ENCODE measurements at regions not wholly inside any gene's neighbourhood (a gene's known extent, or its start where the extent isn't known, plus 50 kb on each side); places are given as distances from the start of the nearest gene placed in this dataset.

GRCh38 chr9:82677086-82677485 is 385.9 kb downstream of the RASEF start:
- Histone ChIP-seq H3K36me3 (no peaks in the 10 kb centered on the region), H3K9me3 (no peaks in the 10 kb centered on the region), H3K4me1 (no peaks in the 10 kb centered on the region), H3K4me3 (no peak overlapping the region), H3K27me3 (no peaks in the 10 kb centered on the region), H3K27ac (no peak overlapping the region)
- DNase-seq = no peak
- WGBS, 2 donors (ENCODE audit: low coverage in 1 of 2) = 70 to 72% methylated on average over 1 of the region's 1 CpG
- in situ Hi-C loops (cut with MboI; ENCODE audit: low pct_ligation_motif_present in 1 of 4, low pct_unique_long_range_greater_than_20kb in 1 of 4, low sequenced_read_pairs in 3 of 4) = no loop called here
- intact Hi-C loops (cut with DNase I; ENCODE audit: low total_unique reads) = no loop called here
- TF ChIP-seq, protein P1, sequence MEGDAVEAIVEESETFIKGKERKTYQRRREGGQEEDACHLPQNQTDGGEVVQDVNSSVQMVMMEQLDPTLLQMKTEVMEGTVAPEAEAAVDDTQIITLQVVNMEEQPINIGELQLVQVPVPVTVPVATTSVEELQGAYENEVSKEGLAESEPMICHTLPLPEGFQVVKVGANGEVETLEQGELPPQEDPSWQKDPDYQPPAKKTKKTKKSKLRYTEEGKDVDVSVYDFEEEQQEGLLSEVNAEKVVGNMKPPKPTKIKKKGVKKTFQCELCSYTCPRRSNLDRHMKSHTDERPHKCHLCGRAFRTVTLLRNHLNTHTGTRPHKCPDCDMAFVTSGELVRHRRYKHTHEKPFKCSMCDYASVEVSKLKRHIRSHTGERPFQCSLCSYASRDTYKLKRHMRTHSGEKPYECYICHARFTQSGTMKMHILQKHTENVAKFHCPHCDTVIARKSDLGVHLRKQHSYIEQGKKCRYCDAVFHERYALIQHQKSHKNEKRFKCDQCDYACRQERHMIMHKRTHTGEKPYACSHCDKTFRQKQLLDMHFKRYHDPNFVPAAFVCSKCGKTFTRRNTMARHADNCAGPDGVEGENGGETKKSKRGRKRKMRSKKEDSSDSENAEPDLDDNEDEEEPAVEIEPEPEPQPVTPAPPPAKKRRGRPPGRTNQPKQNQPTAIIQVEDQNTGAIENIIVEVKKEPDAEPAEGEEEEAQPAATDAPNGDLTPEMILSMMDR (IDR thresholded peaks at IDR 0.05) = no peak
- TF ChIP-seq POLR2AphosphoS5 (IDR thresholded peaks at IDR 0.05) (no peak), EP300 (IDR thresholded peaks at IDR 0.05; ENCODE audit: low read depth) (no peak), POLR2A (IDR thresholded peaks at IDR 0.05) (no peak)

DNA sequence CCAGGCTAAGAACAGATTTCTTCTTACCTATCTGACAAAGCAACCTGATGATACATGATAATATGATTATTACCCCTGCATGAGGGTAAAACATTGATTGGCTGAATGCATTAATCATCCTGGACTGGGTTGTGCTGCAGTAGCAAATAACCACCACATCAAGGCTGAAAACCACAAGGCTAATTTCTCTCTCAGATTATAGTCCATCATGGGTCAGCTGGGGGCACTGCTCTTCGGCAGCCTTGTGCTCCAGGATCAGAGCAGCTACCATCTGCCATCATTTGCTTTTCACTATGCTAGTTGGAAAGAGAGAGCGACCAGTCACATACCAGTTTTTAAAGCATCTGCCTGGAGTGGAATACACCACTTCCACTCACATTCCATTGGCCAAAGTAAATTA is 383.5 kb downstream of the RASEF start:
- intact Hi-C loops (cut with DNase I; ENCODE audit: low total_unique reads) (no loop called here), in situ Hi-C loops (cut with MboI; ENCODE audit: low pct_ligation_motif_present in 1 of 4, low pct_unique_long_range_greater_than_20kb in 1 of 4, low sequenced_read_pairs in 3 of 4) (no loop called here)
- no peaks in the 10 kb centered on the region for H3K4me1 ChIP-seq
- no peaks in the 10 kb centered on the region for H3K36me3 ChIP-seq
- no peaks in the 10 kb centered on the region for H3K9me3 ChIP-seq
- no peaks in the 10 kb centered on the region for H3K27me3 ChIP-seq
- no peak overlapping the region for H3K27ac ChIP-seq
- WGBS, 2 donors (ENCODE audit: low coverage in 1 of 2) = 80% methylated on average over 2 of the region's 2 CpGs; no CpG with 5 or more reads in 1 of the 2 donors
- H3K4me3 ChIP-seq = no peak overlapping the region
- TF ChIP-seq, protein P1 (IDR thresholded peaks at IDR 0.05) = no peak
- TF ChIP-seq POLR2A (IDR thresholded peaks at IDR 0.05) (no peak), EP300 (IDR thresholded peaks at IDR 0.05; ENCODE audit: low read depth) (no peak), POLR2AphosphoS5 (IDR thresholded peaks at IDR 0.05) (no peak)
- DNase-seq = no peak

DNA sequence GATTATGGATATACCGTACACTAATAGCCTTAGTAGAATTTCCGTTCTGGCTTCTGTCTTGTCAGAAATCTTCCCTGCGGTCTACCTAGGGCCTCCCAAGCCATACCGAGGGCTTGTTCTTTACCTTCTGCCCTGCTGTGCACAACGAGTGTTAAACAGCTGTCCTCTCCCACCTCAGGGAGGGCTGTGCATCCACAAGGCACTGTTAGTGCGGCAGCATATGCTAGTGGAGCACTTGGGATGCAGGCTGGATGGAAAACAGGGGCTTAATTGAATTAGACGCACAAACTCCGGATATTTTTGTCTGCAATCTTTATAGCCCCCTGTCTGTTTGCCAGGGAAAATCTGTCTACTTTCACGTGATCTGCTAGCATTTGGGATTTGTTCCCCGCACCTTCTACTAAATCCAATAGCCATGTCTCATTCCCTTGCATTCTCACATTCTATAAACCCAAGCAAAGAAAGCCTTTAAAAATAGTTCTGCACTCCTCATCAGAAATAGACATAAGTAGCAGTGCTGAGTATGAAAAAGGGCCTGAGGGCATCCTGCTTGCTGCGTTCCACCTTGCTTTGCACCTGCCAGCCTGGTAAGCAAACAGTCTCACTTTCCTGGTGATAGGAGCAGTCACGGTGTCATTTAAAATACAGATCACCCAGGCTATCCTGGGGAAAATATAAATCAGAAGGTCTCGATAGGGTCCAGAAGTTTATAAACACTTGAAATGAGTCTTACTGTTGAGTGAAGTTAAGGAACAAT is 382.6 kb downstream of the RASEF start:
- in situ Hi-C loops (cut with MboI; ENCODE audit: low pct_ligation_motif_present in 1 of 4, low pct_unique_long_range_greater_than_20kb in 1 of 4, low sequenced_read_pairs in 3 of 4) (no loop called here), intact Hi-C loops (cut with DNase I; ENCODE audit: low total_unique reads) (no loop called here)
- Histone ChIP-seq H3K9me3 (no peaks in the 10 kb centered on the region), H3K27ac (no peak overlapping the region), H3K4me1 (no peaks in the 10 kb centered on the region), H3K4me3 (no peak overlapping the region), H3K36me3 (no peaks in the 10 kb centered on the region), H3K27me3 (no peaks in the 10 kb centered on the region)
- no peak for TF ChIP-seq POLR2AphosphoS5 (IDR thresholded peaks at IDR 0.05)
- TF ChIP-seq EP300 (IDR thresholded peaks at IDR 0.05; ENCODE audit: low read depth) = no peak
- TF ChIP-seq, protein P1 (IDR thresholded peaks at IDR 0.05) = no peak
- no peak for TF ChIP-seq POLR2A (IDR thresholded peaks at IDR 0.05)
- WGBS, 2 donors (ENCODE audit: low coverage in 1 of 2) = 58 to 65% methylated on average over 4 to 13 of the region's 13 CpGs
- no peak for DNase-seq

DNA sequence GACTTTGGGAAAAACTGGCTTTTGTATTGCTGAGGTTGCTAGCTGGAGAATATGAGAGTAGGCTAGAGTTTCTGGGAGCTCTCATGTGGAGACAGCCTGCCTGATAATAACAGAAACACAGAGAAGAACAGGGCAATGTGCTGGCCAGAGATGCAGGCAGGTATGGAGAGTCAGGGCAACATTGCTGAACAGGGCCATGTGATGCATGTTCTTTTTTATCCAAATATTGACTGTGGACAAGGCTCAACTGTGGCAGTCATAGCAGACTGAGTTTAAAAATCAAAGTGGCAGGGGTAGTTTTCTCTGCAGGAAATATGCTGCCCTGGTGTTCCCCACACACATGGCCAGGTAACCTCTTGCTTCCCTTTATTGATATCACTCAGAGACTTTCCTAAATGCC is 381.1 kb downstream of the RASEF start:
- in situ Hi-C loops (cut with MboI; ENCODE audit: low pct_ligation_motif_present in 1 of 4, low pct_unique_long_range_greater_than_20kb in 1 of 4, low sequenced_read_pairs in 3 of 4) = no loop called here
- Histone ChIP-seq H3K9me3 (no peaks in the 10 kb centered on the region), H3K36me3 (no peaks in the 10 kb centered on the region), H3K27ac (no peak overlapping the region), H3K4me1 (no peaks in the 10 kb centered on the region), H3K27me3 (no peaks in the 10 kb centered on the region), H3K4me3 (no peak overlapping the region)
- DNase-seq = no peak
- TF ChIP-seq, protein P1 (IDR thresholded peaks at IDR 0.05) = no peak
- TF ChIP-seq EP300 (IDR thresholded peaks at IDR 0.05; ENCODE audit: low read depth) = no peak
- no peak for TF ChIP-seq POLR2AphosphoS5 (IDR thresholded peaks at IDR 0.05)
- no peak for TF ChIP-seq POLR2A (IDR thresholded peaks at IDR 0.05)
- intact Hi-C loops (cut with DNase I; ENCODE audit: low total_unique reads) = no loop called here

Measured in transverse colon (tissue), 4 donors.